HCT116 (cell line): ENCODE measurements at regions not wholly inside any gene's neighbourhood (a gene's known extent, or its start where the extent isn't known, plus 50 kb on each side); places are given as distances from the start of the nearest gene placed in this dataset.

ENCODE experiments used
- ATF3 ChIP-seq: IDR thresholded peaks from 2 replicates; pipeline ENCODE4 v1.6.1; 2012
- CBX3 ChIP-seq: IDR thresholded peaks from 2 replicates; pipeline ENCODE4 v1.6.1; 2012; ENCODE audit warnings: low read depth
- CTCF ChIP-seq, 3 experiments: fragments of 200-600 bp in 1 of 3; sonication (generic) in 1 of 3; IDR thresholded peaks in 2 of 3; conservative IDR thresholded peaks in 1 of 3; 2 replicates each; pipeline ENCODE4 v1.5.1; 2012 to 2017; ENCODE audit warnings: low read depth in 2 of 3, low read length in 2 of 3, antibody characterized with exemption in 1 of 3, borderline replicate concordance in 1 of 3, control low read depth in 1 of 3, mild to moderate bottlenecking in 1 of 3, mixed read lengths in 1 of 3, mixed run types in 1 of 3, moderate library complexity in 1 of 3; ENCODE audit not compliant: insufficient read depth in 1 of 3
- EZH2 ChIP-seq: fragments of 200-600 bp; sonication (generic); IDR thresholded peaks from 2 replicates; pipeline ENCODE4 v1.6.1; 2017; ENCODE audit warnings: antibody characterized with exemption, mixed run types
- POLR2A ChIP-seq: IDR thresholded peaks from 2 replicates; pipeline ENCODE4 v1.7.0; 2011; ENCODE audit warnings: borderline replicate concordance; ENCODE audit not compliant: insufficient read depth, insufficient read length; ENCODE audit errors: extremely low read depth
- SP1 ChIP-seq: IDR thresholded peaks from 2 replicates; pipeline ENCODE4 v1.6.1; 2012; ENCODE audit warnings: low read depth

GRCh38 chr3:177842302-177842701 is 645.0 kb upstream of the TBL1XR1 start:
- TF ChIP-seq CBX3 (no peak), CTCF (IDR thresholded peaks at IDR 0.05 in 2 of 3, conservative IDR thresholded peaks at IDR 0.05 in 1 of 3; ENCODE audit: borderline replicate concordance in 1 of 3, insufficient read depth in 1 of 3, low read depth in 2 of 3, low read length in 2 of 3) (no peak), ATF3 (no peak), EZH2 (no peak), POLR2A (no peak), SP1 (no peak)
